MCF 10A (cell line): ENCODE measurements at regions not wholly inside any gene's neighbourhood (a gene's known extent, or its start where the extent isn't known, plus 50 kb on each side); places are given as distances from the start of the nearest gene placed in this dataset.

Experiments used
- BruUV-seq: library from RNA; stranded (reverse); fragments of 400-500 nt; replicated peaks from 2 replicates; lab custom pipeline; 2021; lab: Mats Ljungman, UMichigan
- CTCF ChIA-PET: fragments of 300-600 bp; sonication (Branson Sonifier 250); formaldehyde crosslinking; extraction: SDS; loops from one replicate; lab custom pipeline; 2021; ENCODE audit warnings: antibody characterized with exemption, inconsistent platforms; lab: Yijun Ruan, JAX
- POLR2A ChIA-PET: fragments of 300-600, 350-650 bp; sonication (Branson Sonifier 250); formaldehyde crosslinking; extraction: SDS; loops from one replicate; lab custom pipeline; 2020; ENCODE audit warnings: antibody characterized with exemption, inconsistent platforms; lab: Yijun Ruan, JAX
- DNase-seq: peaks from one replicate; pipeline ENCODE4 v3.0.0-alpha.2; 2018; ENCODE audit not compliant: unreplicated experiment
- H3K27ac Mint-ChIP-seq: one replicate; pipeline ENCODE4 v1.8.0; 2022; ENCODE audit warnings: mild to moderate bottlenecking, low read depth, mixed read lengths; ENCODE audit not compliant: unreplicated experiment
- H3K27me3 Mint-ChIP-seq: one replicate; pipeline ENCODE4 v1.8.0; 2022; ENCODE audit warnings: mixed read lengths; ENCODE audit not compliant: insufficient read depth, unreplicated experiment
- H3K36me3 Mint-ChIP-seq: one replicate; pipeline ENCODE4 v1.8.0; 2022; ENCODE audit warnings: mild to moderate bottlenecking, moderate library complexity, mixed read lengths; ENCODE audit not compliant: insufficient read depth, unreplicated experiment
- H3K4me1 Mint-ChIP-seq: one replicate; pipeline ENCODE4 v1.8.0; 2022; ENCODE audit warnings: mixed read lengths; ENCODE audit not compliant: insufficient read depth, unreplicated experiment
- H3K4me3 Mint-ChIP-seq: one replicate; pipeline ENCODE4 v1.8.0; 2022; ENCODE audit warnings: mild to moderate bottlenecking, moderate library complexity, mixed read lengths; ENCODE audit not compliant: unreplicated experiment
- H3K9me3 Mint-ChIP-seq: one replicate; pipeline ENCODE4 v1.8.0; 2022; ENCODE audit warnings: mixed read lengths; ENCODE audit not compliant: unreplicated experiment
- intact Hi-C: fragments of 100-400 bp; cut with micrococcal nuclease; formaldehyde crosslinking; loops from 2 replicates; pipeline ENCODE4 v1.14.1; 2022
- TF ChIP-seq, protein P1 (sequence below): fragments of 200-600 bp; IDR thresholded peaks from one replicate; pipeline ENCODE4 v1.8.0; 2022; ENCODE audit warnings: antibody characterized with exemption, mild to moderate bottlenecking; ENCODE audit not compliant: unreplicated experiment

- BruUV-seq = no TSS peak
- TF ChIP-seq, protein P1, sequence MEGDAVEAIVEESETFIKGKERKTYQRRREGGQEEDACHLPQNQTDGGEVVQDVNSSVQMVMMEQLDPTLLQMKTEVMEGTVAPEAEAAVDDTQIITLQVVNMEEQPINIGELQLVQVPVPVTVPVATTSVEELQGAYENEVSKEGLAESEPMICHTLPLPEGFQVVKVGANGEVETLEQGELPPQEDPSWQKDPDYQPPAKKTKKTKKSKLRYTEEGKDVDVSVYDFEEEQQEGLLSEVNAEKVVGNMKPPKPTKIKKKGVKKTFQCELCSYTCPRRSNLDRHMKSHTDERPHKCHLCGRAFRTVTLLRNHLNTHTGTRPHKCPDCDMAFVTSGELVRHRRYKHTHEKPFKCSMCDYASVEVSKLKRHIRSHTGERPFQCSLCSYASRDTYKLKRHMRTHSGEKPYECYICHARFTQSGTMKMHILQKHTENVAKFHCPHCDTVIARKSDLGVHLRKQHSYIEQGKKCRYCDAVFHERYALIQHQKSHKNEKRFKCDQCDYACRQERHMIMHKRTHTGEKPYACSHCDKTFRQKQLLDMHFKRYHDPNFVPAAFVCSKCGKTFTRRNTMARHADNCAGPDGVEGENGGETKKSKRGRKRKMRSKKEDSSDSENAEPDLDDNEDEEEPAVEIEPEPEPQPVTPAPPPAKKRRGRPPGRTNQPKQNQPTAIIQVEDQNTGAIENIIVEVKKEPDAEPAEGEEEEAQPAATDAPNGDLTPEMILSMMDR = peak; percentile 70
- CTCF ChIA-PET = interaction anchor here (0.6 to 5.1 kb wide), 25 partner anchors 9 to 1123 kb away, joined by 3 to 30 read pairs (median 3); no protein-coding TSS in a partner anchor
Observed at GRCh38 chr6:144585217-144585814, 300.2 kb downstream of the UTRN start.

GRCh38 chr6:144586986-144587385, 301.9 kb downstream of the UTRN start:
- intact Hi-C loops = loop anchor here (5.0 to 10.0 kb wide), 2 partner anchors 208 to 1115 kb away; no protein-coding TSS in a partner anchor
- no TSS peak for BruUV-seq
- TF ChIP-seq, protein P1 = no peak
- POLR2A ChIA-PET = no interaction called here
- Mint-ChIP-seq H3K9me3 (no peaks in the 10 kb centered on the region), H3K27ac (no peak overlapping the region), H3K4me3 (no peak overlapping the region), H3K4me1 (no peaks in the 10 kb centered on the region), H3K36me3 (no peaks in the 10 kb centered on the region), H3K27me3 (no peaks in the 10 kb centered on the region)
- CTCF ChIA-PET = interaction anchor here (0.8 to 5.1 kb wide), 4 partner anchors 254 to 1122 kb away, joined by 3 to 30 read pairs (median 4); no protein-coding TSS in a partner anchor
- no peak for DNase-seq

More at GRCh38 chr6:144585217-144585814, 300.2 kb downstream of the UTRN start:
- Mint-ChIP-seq H3K4me3 (no peak overlapping the region), H3K27ac (no peak overlapping the region), H3K4me1 (no peaks in the 10 kb centered on the region), H3K27me3 (no peaks in the 10 kb centered on the region), H3K36me3 (peaks cover 8% of the 10 kb centered on the region), H3K9me3 (no peaks in the 10 kb centered on the region)
- POLR2A ChIA-PET = interaction anchor here (0.5 kb wide), 1 partner anchor 719 kb away, joined by 3 read pairs; no protein-coding TSS in a partner anchor
- intact Hi-C loops = loop anchor here (1.0 to 10.0 kb wide), 7 partner anchors 209 to 1117 kb away; no protein-coding TSS in a partner anchor
- DNase-seq = peak; percentile 61

DNA sequence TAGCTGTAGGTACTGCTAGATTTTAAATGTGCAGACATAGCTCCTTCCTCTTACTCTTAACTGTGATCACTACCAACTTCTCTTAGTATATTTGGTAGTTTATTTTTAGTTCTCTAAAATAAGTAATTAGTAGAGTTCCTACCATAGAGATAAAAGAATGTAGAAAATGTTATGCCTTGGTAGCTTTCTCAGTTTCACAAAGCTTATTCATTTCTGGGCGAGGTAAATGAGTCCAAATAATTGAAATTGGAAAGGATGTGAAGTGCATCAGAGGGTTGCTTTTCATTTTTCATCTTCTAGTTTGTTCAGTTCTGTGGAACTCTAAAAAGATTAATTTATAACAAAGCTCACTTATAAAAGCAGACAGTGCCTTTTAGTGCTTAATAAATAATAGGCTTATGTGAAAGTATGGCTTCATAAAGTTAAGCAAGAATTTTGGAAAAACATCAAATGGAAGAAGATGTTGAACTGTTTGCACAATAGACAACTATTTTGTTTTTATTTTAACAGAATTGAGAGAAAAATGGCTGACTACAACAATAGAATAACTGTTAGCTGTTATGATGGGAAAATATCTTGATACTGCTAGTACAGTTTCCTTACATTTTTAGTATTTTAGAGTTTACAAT, 303.7 kb downstream of the UTRN start:
- CTCF ChIA-PET = interaction anchor here (0.5 to 1.2 kb wide), 4 partner anchors 186 to 1045 kb away, joined by 3 to 4 read pairs (median 3); no protein-coding TSS in a partner anchor

More for the DNA sequence above, 303.7 kb downstream of the UTRN start:
- H3K9me3 Mint-ChIP-seq = no peaks in the 10 kb centered on the region
- no peak overlapping the region for H3K4me3 Mint-ChIP-seq
- no peak overlapping the region for H3K27ac Mint-ChIP-seq
- no peak for DNase-seq
- no peaks in the 10 kb centered on the region for H3K4me1 Mint-ChIP-seq
- no peaks in the 10 kb centered on the region for H3K36me3 Mint-ChIP-seq
- no TSS peak for BruUV-seq
- intact Hi-C loops = loop anchor here (5.0 to 10.0 kb wide), 2 partner anchors 206 to 1113 kb away; no protein-coding TSS in a partner anchor
- POLR2A ChIA-PET = interaction anchor here (0.6 to 0.9 kb wide), 3 partner anchors 22 to 639 kb away, joined by 3 read pairs; no protein-coding TSS in a partner anchor
- H3K27me3 Mint-ChIP-seq = no peaks in the 10 kb centered on the region
- TF ChIP-seq, protein P1 = no peak
